T1000 (cell line): ENCODE measurements at regions not wholly inside any gene's neighbourhood (a gene's known extent, or its start where the extent isn't known, plus 50 kb on each side); places are given as distances from the start of the nearest gene placed in this dataset.

Experiments
- DNase-seq: peaks from one replicate; lab custom pipeline; 2025; ENCODE audit warnings: mixed read lengths; lab: John Stamatoyannopoulos, UW

- DNase-seq: no peak
These were observed 88.2 kb upstream of the LINC01488 start for GRCh38 chr11:69393178-69393832.

- no peak for DNase-seq
These were observed 87.6 kb upstream of the LINC01488 start for GRCh38 chr11:69393865-69394233.

GRCh38 chr11:69394234-69394868 is 87.1 kb upstream of the LINC01488 start:
- DNase-seq: no peak

GRCh38 chr11:69394869-69395246 is 86.6 kb upstream of the LINC01488 start:
- no peak for DNase-seq

GRCh38 chr11:69395287-69395686 is 86.2 kb upstream of the LINC01488 start:
- no peak for DNase-seq

- no peak for DNase-seq
These were observed 85.2 kb upstream of the LINC01488 start for GRCh38 chr11:69396051-69396947.

GRCh38 chr11:69396948-69397307 is 84.5 kb upstream of the LINC01488 start:
- DNase-seq: no peak

- DNase-seq: no peak
These were observed 83.7 kb upstream of the LINC01488 start for GRCh38 chr11:69397732-69398131.

GRCh38 chr11:69398529-69399492 is 82.7 kb upstream of the LINC01488 start:
- DNase-seq: peak; percentile 77

- no peak for DNase-seq
These were observed 81.3 kb upstream of the LINC01488 start for GRCh38 chr11:69400140-69400539.

GRCh38 chr11:69400771-69401590 is 80.5 kb upstream of the LINC01488 start:
- no peak for DNase-seq

- no peak for DNase-seq
These were observed 79.7 kb upstream of the LINC01488 start for GRCh38 chr11:69401715-69402114.

GRCh38 chr11:69402251-69402887 is 79.1 kb upstream of the LINC01488 start:
- DNase-seq: no peak

GRCh38 chr11:69403556-69404215 is 77.8 kb upstream of the LINC01488 start:
- peak; percentile 23 for DNase-seq

GRCh38 chr11:69406060-69406459 is 75.4 kb upstream of the LINC01488 start:
- no peak for DNase-seq

- no peak for DNase-seq
These were observed 71.4 kb upstream of the LINC01488 start for GRCh38 chr11:69409812-69410645.

GRCh38 chr11:69411257-69411924 is 70.1 kb upstream of the LINC01488 start:
- no peak for DNase-seq

GRCh38 chr11:69413015-69413801 is 68.3 kb upstream of the LINC01488 start:
- DNase-seq: no peak
